Medulla oblongata (tissue), 1 donor: ENCODE measurements at regions not wholly inside any gene's neighbourhood (a gene's known extent, or its start where the extent isn't known, plus 50 kb on each side); places are given as distances from the start of the nearest gene placed in this dataset.
"Not testable (repeated sequence)": the region's sequence is repeated elsewhere in the genome, so short reads cannot be mapped to it uniquely, and the experiment has no call there.

ENCODE experiments used
- DNase-seq: peaks from one replicate; pipeline ENCODE4 v3.0.0-alpha.2; 2015; ENCODE audit errors: extremely low spot score

- DNase-seq, result not testable (repeated sequence)
Measured at GRCh38 chr11:38894201-38894600, 2296.2 kb upstream of the RAG2 start.

GRCh38 chr11:38884145-38884865 is 2286.3 kb upstream of the RAG2 start:
- DNase-seq, result no peak

GRCh38 chr11:38867338-38867737 is 2269.3 kb upstream of the RAG2 start:
- no peak for DNase-seq

- no peak for DNase-seq
Measured at GRCh38 chr11:38865922-38866321, 2267.9 kb upstream of the RAG2 start.

GRCh38 chr11:38842991-38843390 is 2245.0 kb upstream of the RAG2 start:
- no peak for DNase-seq

GRCh38 chr11:38839071-38839470 is 2241.0 kb upstream of the RAG2 start:
- no peak for DNase-seq

GRCh38 chr11:38835966-38836365 is 2237.9 kb upstream of the RAG2 start:
- DNase-seq, result no peak

GRCh38 chr11:38824573-38824972 is 2226.5 kb upstream of the RAG2 start:
- DNase-seq, result no peak

GRCh38 chr11:38821786-38822185 is 2223.8 kb upstream of the RAG2 start:
- DNase-seq, result not testable (repeated sequence)

- no peak for DNase-seq
Measured at GRCh38 chr11:38819981-38820380, 2221.9 kb upstream of the RAG2 start.

- no peak for DNase-seq
Measured at GRCh38 chr11:38818720-38819119, 2220.7 kb upstream of the RAG2 start.

GRCh38 chr11:38814670-38815069 is 2216.6 kb upstream of the RAG2 start:
- DNase-seq, result no peak

GRCh38 chr11:38809521-38809920 is 2211.5 kb upstream of the RAG2 start:
- DNase-seq, result no peak

- no peak for DNase-seq
Measured at GRCh38 chr11:38796281-38796680, 2198.2 kb upstream of the RAG2 start.

- DNase-seq, result no peak
Measured at GRCh38 chr11:38795027-38795426, 2197.0 kb upstream of the RAG2 start.

- DNase-seq, result peak; percentile 83
Measured at GRCh38 chr11:38791346-38791961, 2193.4 kb upstream of the RAG2 start.

GRCh38 chr11:38788561-38788960 is 2190.5 kb upstream of the RAG2 start:
- DNase-seq, result no peak

GRCh38 chr11:38784164-38784563 is 2186.1 kb upstream of the RAG2 start:
- no peak for DNase-seq

GRCh38 chr11:38766796-38767195 is 2168.8 kb upstream of the RAG2 start:
- no peak for DNase-seq

GRCh38 chr11:38759394-38759793 is 2161.4 kb upstream of the RAG2 start:
- DNase-seq, result no peak

- no peak for DNase-seq
Measured at GRCh38 chr11:38756537-38756936, 2158.5 kb upstream of the RAG2 start.

GRCh38 chr11:38751421-38751820 is 2153.4 kb upstream of the RAG2 start:
- no peak for DNase-seq

- not testable (repeated sequence) for DNase-seq
Measured at GRCh38 chr11:38746516-38746915, 2148.5 kb upstream of the RAG2 start.

GRCh38 chr11:38723361-38723760 is 2125.3 kb upstream of the RAG2 start:
- DNase-seq, result no peak
